ENCODE measurements at regions not wholly inside any gene's neighbourhood (a gene's known extent, or its start where the extent isn't known, plus 50 kb on each side); places are given as distances from the start of the nearest gene placed in this dataset.

DNA sequence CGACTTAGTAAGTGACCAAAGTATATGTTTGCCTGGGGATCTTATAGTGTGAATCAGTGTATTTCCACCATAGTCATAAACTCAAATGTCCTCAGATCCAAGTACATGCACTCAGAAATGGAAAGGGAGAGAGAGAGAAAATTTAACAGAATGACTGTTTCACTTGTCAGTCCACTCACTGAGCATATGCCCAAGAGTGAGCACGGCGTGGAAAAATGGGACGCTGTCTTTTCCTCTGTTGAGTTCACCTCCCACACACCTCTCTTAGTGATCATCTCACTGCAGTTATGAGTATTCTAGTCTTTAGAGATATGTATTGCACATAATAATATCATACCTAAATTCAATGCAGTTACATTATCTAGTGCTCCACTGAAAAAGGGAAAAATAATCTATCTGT is 156.8 kb upstream of the PRMT6 start:
- H2AFZ ChIP-seq (replicated peaks) = no peak overlapping the region
- Mint-ChIP-seq H3K4me1 (no peaks in the 10 kb centered on the region), H3K27me3 (ENCODE audit: insufficient read depth, low read depth) (no peaks in the 10 kb centered on the region), H3K4me3 (no peak overlapping the region), H3K36me3 (no peaks in the 10 kb centered on the region), H3K27ac (no peak overlapping the region), H3K9me3 (no peaks in the 10 kb centered on the region)
- no peak for TF ChIP-seq EZH2 (IDR thresholded peaks at IDR 0.05)
- TF ChIP-seq, protein P1, sequence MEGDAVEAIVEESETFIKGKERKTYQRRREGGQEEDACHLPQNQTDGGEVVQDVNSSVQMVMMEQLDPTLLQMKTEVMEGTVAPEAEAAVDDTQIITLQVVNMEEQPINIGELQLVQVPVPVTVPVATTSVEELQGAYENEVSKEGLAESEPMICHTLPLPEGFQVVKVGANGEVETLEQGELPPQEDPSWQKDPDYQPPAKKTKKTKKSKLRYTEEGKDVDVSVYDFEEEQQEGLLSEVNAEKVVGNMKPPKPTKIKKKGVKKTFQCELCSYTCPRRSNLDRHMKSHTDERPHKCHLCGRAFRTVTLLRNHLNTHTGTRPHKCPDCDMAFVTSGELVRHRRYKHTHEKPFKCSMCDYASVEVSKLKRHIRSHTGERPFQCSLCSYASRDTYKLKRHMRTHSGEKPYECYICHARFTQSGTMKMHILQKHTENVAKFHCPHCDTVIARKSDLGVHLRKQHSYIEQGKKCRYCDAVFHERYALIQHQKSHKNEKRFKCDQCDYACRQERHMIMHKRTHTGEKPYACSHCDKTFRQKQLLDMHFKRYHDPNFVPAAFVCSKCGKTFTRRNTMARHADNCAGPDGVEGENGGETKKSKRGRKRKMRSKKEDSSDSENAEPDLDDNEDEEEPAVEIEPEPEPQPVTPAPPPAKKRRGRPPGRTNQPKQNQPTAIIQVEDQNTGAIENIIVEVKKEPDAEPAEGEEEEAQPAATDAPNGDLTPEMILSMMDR (IDR thresholded peaks at IDR 0.05) = no peak
- TF ChIP-seq EZH2phosphoT487 (IDR thresholded peaks at IDR 0.05) = no peak
- H3K27ac ChIP-seq = no peak overlapping the region
- H3F3A ChIP-seq (ENCODE audit: low read depth) = no peaks in the 10 kb centered on the region
- no peaks in the 10 kb centered on the region for H4K20me1 ChIP-seq (ENCODE audit: low read depth)
- no peak overlapping the region for H3K4me3 ChIP-seq
- H3K27me3 ChIP-seq = no peaks in the 10 kb centered on the region
- no peak for DNase-seq (ENCODE audit: low spot score)
- no peaks in the 10 kb centered on the region for H3K79me2 ChIP-seq (ENCODE audit: low read depth)
- no peak overlapping the region for H3K9ac ChIP-seq
- no peaks in the 10 kb centered on the region for H3K4me1 ChIP-seq
- no peaks in the 10 kb centered on the region for H3K36me3 ChIP-seq
- H3K9me3 ChIP-seq (ENCODE audit: low read depth) = no peaks in the 10 kb centered on the region
- no peak overlapping the region for H3K4me2 ChIP-seq

DNA sequence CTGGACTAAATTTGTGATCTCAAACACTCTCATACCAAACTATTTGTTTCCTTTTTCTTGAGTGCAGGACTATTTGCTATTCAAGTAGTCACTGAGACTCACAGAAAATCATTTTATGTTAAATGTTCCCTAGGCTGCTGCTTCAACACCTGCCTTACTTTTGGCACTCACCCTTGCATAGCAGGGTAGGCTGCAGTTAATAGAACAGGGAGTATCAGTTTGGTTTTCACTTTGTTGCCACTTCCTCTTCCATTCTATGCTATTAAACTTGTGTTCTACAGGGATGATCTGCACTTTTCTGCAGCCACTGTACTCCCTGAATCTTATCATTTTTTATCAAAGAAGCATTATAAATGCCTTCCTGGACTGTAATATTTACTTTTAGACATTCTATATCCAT is 148.7 kb upstream of the PRMT6 start:
- H3K36me3 ChIP-seq = no peaks in the 10 kb centered on the region
- H3K27me3 Mint-ChIP-seq (ENCODE audit: insufficient read depth, low read depth) = no peaks in the 10 kb centered on the region
- no peak overlapping the region for H3K4me3 ChIP-seq
- no peaks in the 10 kb centered on the region for H4K20me1 ChIP-seq (ENCODE audit: low read depth)
- H3K79me2 ChIP-seq (ENCODE audit: low read depth) = no peaks in the 10 kb centered on the region
- no peak overlapping the region for H3K27ac ChIP-seq
- H2AFZ ChIP-seq (replicated peaks) = no peak overlapping the region
- H3K4me2 ChIP-seq = no peak overlapping the region
- no peak for DNase-seq (ENCODE audit: low spot score)
- no peak overlapping the region for H3K9ac ChIP-seq
- no peaks in the 10 kb centered on the region for H3K36me3 Mint-ChIP-seq
- no peak overlapping the region for H3K4me3 Mint-ChIP-seq
- no peaks in the 10 kb centered on the region for H3K27me3 ChIP-seq
- no peaks in the 10 kb centered on the region for H3K9me3 ChIP-seq (ENCODE audit: low read depth)
- TF ChIP-seq, protein P1 (IDR thresholded peaks at IDR 0.05) = no peak
- TF ChIP-seq EZH2phosphoT487 (IDR thresholded peaks at IDR 0.05) (no peak), EZH2 (IDR thresholded peaks at IDR 0.05) (no peak)
- H3K27ac Mint-ChIP-seq = no peak overlapping the region
- H3K9me3 Mint-ChIP-seq = peaks cover 6% of the 10 kb centered on the region
- H3K4me1 Mint-ChIP-seq = no peaks in the 10 kb centered on the region
- H3F3A ChIP-seq (ENCODE audit: low read depth) = no peaks in the 10 kb centered on the region
- H3K4me1 ChIP-seq = no peaks in the 10 kb centered on the region

DNA sequence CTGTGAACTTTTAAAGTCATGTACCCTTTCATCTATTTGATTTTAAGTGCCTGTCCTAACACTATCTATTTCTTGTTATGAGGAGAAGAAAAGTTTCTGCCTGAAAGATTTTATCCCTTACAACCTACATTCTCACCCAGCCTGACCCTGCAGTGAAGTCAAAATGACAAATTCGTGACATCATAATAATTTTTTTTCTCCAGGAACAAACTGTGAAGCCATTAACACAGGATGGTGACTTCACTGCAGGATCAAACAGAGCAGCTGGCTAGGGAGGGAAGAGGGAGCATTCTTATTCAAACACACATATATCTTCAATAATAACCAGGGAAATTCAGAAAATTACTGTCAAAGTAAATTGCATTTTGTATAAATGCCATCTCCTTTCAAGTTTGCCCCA is 147.8 kb upstream of the PRMT6 start:
- no peak overlapping the region for H3K4me3 ChIP-seq
- no peaks in the 10 kb centered on the region for H3K9me3 ChIP-seq (ENCODE audit: low read depth)
- H2AFZ ChIP-seq (replicated peaks) = no peak overlapping the region
- Mint-ChIP-seq H3K36me3 (no peaks in the 10 kb centered on the region), H3K9me3 (peaks cover 6% of the 10 kb centered on the region), H3K4me3 (no peak overlapping the region), H3K4me1 (no peaks in the 10 kb centered on the region), H3K27me3 (ENCODE audit: insufficient read depth, low read depth) (no peaks in the 10 kb centered on the region), H3K27ac (no peak overlapping the region)
- no peaks in the 10 kb centered on the region for H3K27me3 ChIP-seq
- no peak overlapping the region for H3K9ac ChIP-seq
- no peak overlapping the region for H3K4me2 ChIP-seq
- no peaks in the 10 kb centered on the region for H4K20me1 ChIP-seq (ENCODE audit: low read depth)
- no peaks in the 10 kb centered on the region for H3K4me1 ChIP-seq
- TF ChIP-seq, protein P1 (IDR thresholded peaks at IDR 0.05) = no peak
- no peak for TF ChIP-seq EZH2 (IDR thresholded peaks at IDR 0.05)
- no peak for TF ChIP-seq EZH2phosphoT487 (IDR thresholded peaks at IDR 0.05)
- no peaks in the 10 kb centered on the region for H3K79me2 ChIP-seq (ENCODE audit: low read depth)
- no peak overlapping the region for H3K27ac ChIP-seq
- no peaks in the 10 kb centered on the region for H3F3A ChIP-seq (ENCODE audit: low read depth)
- no peaks in the 10 kb centered on the region for H3K36me3 ChIP-seq
- no peak for DNase-seq (ENCODE audit: low spot score)

DNA sequence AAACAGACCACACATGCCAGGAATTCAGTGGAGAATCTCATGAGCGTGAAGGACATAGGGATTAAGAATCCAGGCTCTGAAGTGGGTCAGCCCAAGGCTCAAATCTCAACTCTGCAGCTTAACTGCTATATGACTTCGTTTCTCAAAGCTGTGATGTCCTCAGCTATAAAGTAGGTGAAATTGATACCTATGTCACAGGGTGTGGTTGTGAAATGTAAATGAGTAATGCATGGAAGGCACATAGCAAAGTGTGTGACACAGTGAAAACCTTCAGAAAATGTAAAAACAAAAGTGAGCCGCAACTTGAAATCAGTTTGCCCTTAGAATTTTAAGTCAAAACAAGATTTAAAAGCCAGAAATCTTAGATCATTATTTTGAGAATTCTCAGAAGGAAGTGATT is 145.7 kb upstream of the PRMT6 start:
- Mint-ChIP-seq H3K9me3 (peaks cover 6% of the 10 kb centered on the region), H3K27ac (no peak overlapping the region), H3K36me3 (no peaks in the 10 kb centered on the region), H3K4me1 (no peaks in the 10 kb centered on the region), H3K4me3 (no peak overlapping the region), H3K27me3 (ENCODE audit: insufficient read depth, low read depth) (no peaks in the 10 kb centered on the region)
- Histone ChIP-seq H3K27ac (no peak overlapping the region), H4K20me1 (ENCODE audit: low read depth) (no peaks in the 10 kb centered on the region), H2AFZ (replicated peaks) (no peak overlapping the region), H3K4me2 (no peak overlapping the region), H3K4me3 (no peak overlapping the region), H3K9ac (no peak overlapping the region), H3K79me2 (ENCODE audit: low read depth) (no peaks in the 10 kb centered on the region), H3K36me3 (no peaks in the 10 kb centered on the region), H3K4me1 (no peaks in the 10 kb centered on the region), H3K27me3 (no peaks in the 10 kb centered on the region), H3K9me3 (ENCODE audit: low read depth) (no peaks in the 10 kb centered on the region), H3F3A (ENCODE audit: low read depth) (no peaks in the 10 kb centered on the region)
- DNase-seq (ENCODE audit: low spot score) = no peak
- TF ChIP-seq EZH2phosphoT487 (IDR thresholded peaks at IDR 0.05) = no peak
- TF ChIP-seq, protein P1 (IDR thresholded peaks at IDR 0.05) = no peak
- no peak for TF ChIP-seq EZH2 (IDR thresholded peaks at IDR 0.05)
